Ovary (tissue), 7 donors: ENCODE measurements at regions not wholly inside any gene's neighbourhood (a gene's known extent, or its start where the extent isn't known, plus 50 kb on each side); places are given as distances from the start of the nearest gene placed in this dataset.

ENCODE experiments used
- DNase-seq, 5 donors: peaks; one replicate each; pipeline ENCODE4 v3.0.0-alpha.2; 2019 to 2020
- H3K27ac ChIP-seq, 2 donors: fragments of 200-600 bp; one replicate each; pipeline versions ENCODE4 v1.5.1 to v1.8.0; 2019 to 2022
- H3K27me3 ChIP-seq: fragments of 200-600 bp; one replicate; pipeline ENCODE4 v1.8.0; 2022
- H3K36me3 ChIP-seq: fragments of 200-600 bp; sonication (generic); one replicate; pipeline ENCODE4 v1.5.1; 2019
- H3K4me1 ChIP-seq: one replicate; pipeline ENCODE4 v1.8.1; 2013; ENCODE audit warnings: mild to moderate bottlenecking, moderate library complexity; ENCODE audit not compliant: insufficient read depth
- H3K4me3 ChIP-seq: fragments of 200-600 bp; sonication (generic); one replicate; pipeline ENCODE4 v1.5.1; 2017
- H3K9me3 ChIP-seq, 2 donors: fragments of 200-600 bp in 1 of 2; sonication (generic) in 1 of 2; one replicate each; pipeline versions ENCODE4 v1.5.1 to v1.8.1; 2013 to 2019; ENCODE audit warnings: mild to moderate bottlenecking in 1 of 2, moderate library complexity in 1 of 2
- EP300 ChIP-seq: sonication (generic); formaldehyde crosslinking; IDR thresholded peaks from one replicate; pipeline ENCODE4 v1.6.1; 2017; ENCODE audit warnings: antibody characterized with exemption
- POLR2A ChIP-seq: fragments of 450-650 bp; IDR thresholded peaks from one replicate; pipeline ENCODE4 v1.6.1; 2017; ENCODE audit warnings: antibody characterized with exemption, mild to moderate bottlenecking, moderate library complexity
- WGBS, 3 donors: extraction: QIAGEN DNeasy Blood & Tissue Kit in 1 of 3; methylation state at CpG; one replicate each; pipeline versions ENCODE4 v1.1.5 to v1.1.7; 2013 to 2017; 5-methylcytosine and 5-hydroxymethylcytosine counted together
- intact Hi-C, 4 donors: fragments of 100-400 bp; cut with DNase I; formaldehyde crosslinking; loops; one replicate each; pipeline versions ENCODE4 v1.11.0 to v1.15.1; 2022 to 2023
- TF ChIP-seq, protein P1 (sequence below), 3 donors: fragments of 450-650 bp in 2 of 3; fragments of 200-600 bp in 1 of 3; IDR thresholded peaks; one replicate each; pipeline versions ENCODE4 v1.5.1 to v1.8.0; 2016 to 2022; ENCODE audit warnings: antibody characterized with exemption in 3 of 3, mild to moderate bottlenecking in 1 of 3
- donor health status: DM: no; HTN: no; CAD: no; lungs with moderate emphysema.
- donor health status: DM: no; HTN: no; CAD: no.
- donor health status: Bipolar disorder and iron deficiency.
- donor health status: DM: no; HTN: no; CAD: no.
- donor health status: DM: yes; HTN: yes; CAD: no.

DNA sequence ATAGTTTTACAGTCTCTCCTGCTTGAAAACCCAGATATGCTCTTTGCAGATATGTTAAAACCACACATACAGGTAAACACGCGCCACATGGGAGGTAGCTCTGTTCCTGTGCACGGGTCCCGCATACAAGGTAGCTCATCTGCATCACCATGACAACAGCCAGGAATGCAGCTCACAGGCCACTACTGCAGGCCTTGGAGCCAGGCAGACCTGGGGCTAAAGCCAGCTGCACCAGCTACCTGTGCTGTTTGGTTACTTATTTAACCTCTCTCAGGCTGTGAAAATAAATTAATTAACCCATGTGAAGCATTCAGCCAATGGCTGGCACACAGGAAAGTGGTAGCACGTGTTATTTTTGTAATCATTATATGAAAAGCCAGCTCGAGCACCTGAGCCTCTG lies 428.3 kb downstream of the TNS3 start:
- no peak overlapping the region for H3K27ac ChIP-seq
- WGBS, 3 donors = 76 to 77% (median 76%) methylated on average over 6 of the region's 6 CpGs
- H3K4me3 ChIP-seq = no peak overlapping the region
- no peaks in the 10 kb centered on the region for H3K9me3 ChIP-seq
- no peaks in the 10 kb centered on the region for H3K27me3 ChIP-seq
- no peaks in the 10 kb centered on the region for H3K36me3 ChIP-seq
- intact Hi-C loops = no loop called here
- TF ChIP-seq EP300 (no peak), POLR2A (no peak)
- TF ChIP-seq, protein P1, sequence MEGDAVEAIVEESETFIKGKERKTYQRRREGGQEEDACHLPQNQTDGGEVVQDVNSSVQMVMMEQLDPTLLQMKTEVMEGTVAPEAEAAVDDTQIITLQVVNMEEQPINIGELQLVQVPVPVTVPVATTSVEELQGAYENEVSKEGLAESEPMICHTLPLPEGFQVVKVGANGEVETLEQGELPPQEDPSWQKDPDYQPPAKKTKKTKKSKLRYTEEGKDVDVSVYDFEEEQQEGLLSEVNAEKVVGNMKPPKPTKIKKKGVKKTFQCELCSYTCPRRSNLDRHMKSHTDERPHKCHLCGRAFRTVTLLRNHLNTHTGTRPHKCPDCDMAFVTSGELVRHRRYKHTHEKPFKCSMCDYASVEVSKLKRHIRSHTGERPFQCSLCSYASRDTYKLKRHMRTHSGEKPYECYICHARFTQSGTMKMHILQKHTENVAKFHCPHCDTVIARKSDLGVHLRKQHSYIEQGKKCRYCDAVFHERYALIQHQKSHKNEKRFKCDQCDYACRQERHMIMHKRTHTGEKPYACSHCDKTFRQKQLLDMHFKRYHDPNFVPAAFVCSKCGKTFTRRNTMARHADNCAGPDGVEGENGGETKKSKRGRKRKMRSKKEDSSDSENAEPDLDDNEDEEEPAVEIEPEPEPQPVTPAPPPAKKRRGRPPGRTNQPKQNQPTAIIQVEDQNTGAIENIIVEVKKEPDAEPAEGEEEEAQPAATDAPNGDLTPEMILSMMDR (IDR thresholded peaks at IDR 0.05) = no peak
- peak in 1 of 5 donors; percentile 28 for DNase-seq
- H3K4me1 ChIP-seq = peaks cover 4% of the 10 kb centered on the region

DNA sequence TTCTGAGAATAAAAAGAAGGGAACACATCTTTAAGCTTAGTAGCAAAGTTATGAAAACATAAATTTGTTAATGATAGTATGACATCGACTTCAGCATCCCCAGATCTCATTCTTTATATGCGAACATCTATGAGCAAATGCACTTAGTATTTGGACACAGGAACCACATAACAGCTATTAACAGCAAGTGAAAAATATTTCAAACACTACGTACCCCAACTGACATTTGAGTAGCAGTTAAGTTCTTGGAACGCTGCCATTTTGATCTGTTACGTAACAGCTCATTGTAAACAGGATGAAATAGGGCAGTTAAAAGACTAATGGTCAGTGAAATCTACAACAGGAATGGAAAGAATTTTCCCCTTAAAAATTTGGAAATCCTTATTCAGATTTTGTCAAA lies 428.9 kb downstream of the TNS3 start:
- Histone ChIP-seq H3K27me3 (no peaks in the 10 kb centered on the region), H3K36me3 (no peaks in the 10 kb centered on the region), H3K27ac (no peak overlapping the region), H3K9me3 (no peaks in the 10 kb centered on the region), H3K4me3 (no peak overlapping the region), H3K4me1 (peaks cover 4% of the 10 kb centered on the region)
- 11 to 17% (median 12%) methylated on average over 5 of the region's 5 CpGs for WGBS, 3 donors
- TF ChIP-seq, protein P1 (IDR thresholded peaks at IDR 0.05) = no peak
- TF ChIP-seq POLR2A (no peak), EP300 (no peak)
- DNase-seq = peak in 3 of 5 donors; percentile 33 to 71 (median 52)
- intact Hi-C loops = no loop called here

DNA sequence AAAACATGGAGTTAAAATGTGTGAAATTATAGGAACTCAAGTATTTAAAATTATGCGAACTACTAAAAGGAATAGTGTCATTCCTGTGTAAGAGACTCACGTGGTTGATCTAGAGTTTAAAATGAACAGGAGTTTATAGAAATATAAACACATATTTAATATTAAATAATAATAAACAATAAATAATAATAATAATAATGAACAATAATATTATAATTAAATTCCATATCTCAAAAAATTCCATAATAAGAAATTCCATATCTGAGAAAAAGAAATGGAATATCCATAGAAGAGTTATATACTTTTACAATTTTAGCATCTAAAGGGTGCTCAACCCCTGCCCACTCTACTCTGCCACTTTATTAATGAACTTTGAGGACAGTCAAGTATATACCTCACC lies 429.6 kb downstream of the TNS3 start:
- Histone ChIP-seq H3K9me3 (no peaks in the 10 kb centered on the region), H3K27ac (no peak overlapping the region), H3K4me3 (no peak overlapping the region), H3K36me3 (no peaks in the 10 kb centered on the region), H3K4me1 (peaks cover 5% of the 10 kb centered on the region), H3K27me3 (no peaks in the 10 kb centered on the region)
- 94 to 99% (median 97%) methylated on average over 2 of the region's 2 CpGs for WGBS, 3 donors
- TF ChIP-seq EP300 = no peak
- TF ChIP-seq, protein P1 (IDR thresholded peaks at IDR 0.05) = no peak
- TF ChIP-seq POLR2A = no peak
- intact Hi-C loops = no loop called here
- no peak for DNase-seq

DNA sequence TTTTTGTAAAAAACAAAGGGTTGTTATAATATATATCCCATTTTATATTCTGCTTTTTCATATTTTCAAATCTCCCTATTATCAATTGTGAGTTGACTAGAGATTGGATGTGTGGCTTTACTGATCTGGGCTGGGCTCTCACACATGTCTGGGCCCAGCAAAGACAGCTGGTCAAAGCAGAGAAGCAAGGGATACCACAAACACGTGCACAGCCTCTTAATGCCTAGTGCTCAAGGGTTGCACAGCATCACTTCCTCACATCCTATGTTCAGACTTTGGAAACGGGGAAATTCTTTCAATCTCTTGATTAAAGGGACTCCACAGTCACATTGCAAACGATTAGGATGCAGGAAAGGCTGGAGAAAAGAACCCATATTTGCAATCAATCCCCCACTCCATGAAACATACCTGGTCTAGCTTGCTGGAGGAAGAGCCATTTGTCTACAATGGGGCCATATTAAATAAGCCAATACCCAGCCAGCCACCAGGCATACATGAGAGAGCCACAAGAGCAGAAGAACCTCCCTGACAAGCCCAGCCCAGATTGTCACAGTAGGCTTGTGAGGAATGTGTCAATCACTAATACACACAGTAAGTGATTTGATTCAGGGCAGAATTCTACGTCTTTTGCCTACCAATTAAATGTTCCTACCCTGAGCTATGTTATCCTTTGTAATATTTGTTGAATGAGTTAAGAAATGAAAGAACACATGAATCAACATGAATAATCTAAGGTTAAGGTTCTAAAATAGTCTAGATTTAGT lies 431.2 kb downstream of the TNS3 start:
- intact Hi-C loops = no loop called here
- no peak for DNase-seq
- H3K27me3 ChIP-seq = no peaks in the 10 kb centered on the region
- TF ChIP-seq, protein P1 (IDR thresholded peaks at IDR 0.05) = no peak
- no peak for TF ChIP-seq POLR2A
- TF ChIP-seq EP300 = no peak
- H3K4me3 ChIP-seq = no peak overlapping the region
- WGBS, 3 donors = 46 to 90% (median 64%) methylated on average over 4 of the region's 4 CpGs
- peaks cover 8% of the 10 kb centered on the region for H3K4me1 ChIP-seq
- H3K9me3 ChIP-seq = no peaks in the 10 kb centered on the region
- no peak overlapping the region for H3K27ac ChIP-seq
- no peaks in the 10 kb centered on the region for H3K36me3 ChIP-seq
